GM20431 (cell line): ENCODE measurements at regions not wholly inside any gene's neighbourhood (a gene's known extent, or its start where the extent isn't known, plus 50 kb on each side); places are given as distances from the start of the nearest gene placed in this dataset.
"Not testable (repeated sequence)": the region's sequence is repeated elsewhere in the genome, so short reads cannot be mapped to it uniquely, and the experiment has no call there.

Experiments used
- in situ Hi-C: fragments of 300-500 bp; cut with MseI, MboI; formaldehyde crosslinking; loops from one replicate; pipeline ENCODE4 v1.15.0; 2020; ENCODE audit warnings: low sequenced_read_pairs; ENCODE audit not compliant: unreplicated experiment

GRCh38 chr13:95387733-95388207 lies 86.5 kb upstream of the ABCC4 start:
- in situ Hi-C loops: loop anchor here (10.0 kb wide), 1 partner anchor 193 kb away; no protein-coding TSS in a partner anchor

DNA sequence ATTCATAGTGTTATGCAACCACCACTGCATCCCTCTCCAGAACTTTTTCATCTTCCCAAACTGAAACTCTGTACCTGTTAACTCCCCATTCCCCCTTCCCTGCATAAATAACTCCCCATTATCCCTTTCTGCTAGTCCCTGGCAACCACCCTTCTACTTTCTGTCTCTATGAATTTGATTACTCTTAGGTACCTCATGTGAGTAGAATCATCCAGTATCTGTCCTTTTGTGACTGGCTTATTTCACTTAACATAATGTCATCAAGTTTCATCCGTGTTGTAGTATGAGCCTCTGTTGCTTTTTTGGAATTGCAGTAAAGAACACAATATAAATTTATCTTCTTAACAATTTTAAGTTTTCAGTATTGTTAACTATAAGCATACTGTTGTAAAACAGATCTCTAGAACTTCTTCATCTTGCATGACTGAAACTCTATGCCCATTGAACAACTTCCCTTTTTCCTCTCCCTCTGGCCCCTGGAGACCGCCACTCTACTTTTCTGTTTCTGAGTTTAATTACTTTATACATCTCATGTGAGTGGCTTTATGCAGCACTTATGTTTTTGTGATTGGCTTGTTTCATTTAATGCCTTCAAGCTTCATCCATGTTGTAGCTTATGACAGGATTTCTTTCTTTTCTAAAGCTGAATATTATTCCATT lies 87.3 kb upstream of the ABCC4 start:
- in situ Hi-C loops: loop anchor here (10.0 kb wide), 1 partner anchor 194 kb away; no protein-coding TSS in a partner anchor

GRCh38 chr13:95391362-95391761 lies 90.1 kb upstream of the ABCC4 start:
- in situ Hi-C loops: no loop called here

DNA sequence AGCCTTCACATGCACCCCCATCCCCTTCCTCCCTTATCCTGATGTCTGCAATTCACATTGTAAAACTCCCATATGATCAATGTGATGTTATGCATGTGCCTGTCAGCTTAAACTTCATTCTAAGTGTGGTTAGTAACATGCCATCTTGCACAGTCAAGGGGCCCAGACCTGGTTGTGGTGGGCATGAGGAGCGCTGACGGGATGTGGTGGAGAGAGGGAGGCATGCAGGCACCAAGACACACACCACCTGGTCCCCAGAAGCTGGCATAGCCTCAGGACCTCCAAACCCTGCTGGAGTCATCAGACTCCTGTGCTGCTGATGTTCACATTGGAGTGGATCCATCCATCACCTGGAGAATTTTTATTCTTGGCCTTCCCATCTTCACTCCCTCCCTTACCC lies 90.5 kb upstream of the ABCC4 start:
- in situ Hi-C loops: no loop called here

- in situ Hi-C loops: no loop called here
Observed at GRCh38 chr13:95392597-95392996, 91.3 kb upstream of the ABCC4 start.

DNA sequence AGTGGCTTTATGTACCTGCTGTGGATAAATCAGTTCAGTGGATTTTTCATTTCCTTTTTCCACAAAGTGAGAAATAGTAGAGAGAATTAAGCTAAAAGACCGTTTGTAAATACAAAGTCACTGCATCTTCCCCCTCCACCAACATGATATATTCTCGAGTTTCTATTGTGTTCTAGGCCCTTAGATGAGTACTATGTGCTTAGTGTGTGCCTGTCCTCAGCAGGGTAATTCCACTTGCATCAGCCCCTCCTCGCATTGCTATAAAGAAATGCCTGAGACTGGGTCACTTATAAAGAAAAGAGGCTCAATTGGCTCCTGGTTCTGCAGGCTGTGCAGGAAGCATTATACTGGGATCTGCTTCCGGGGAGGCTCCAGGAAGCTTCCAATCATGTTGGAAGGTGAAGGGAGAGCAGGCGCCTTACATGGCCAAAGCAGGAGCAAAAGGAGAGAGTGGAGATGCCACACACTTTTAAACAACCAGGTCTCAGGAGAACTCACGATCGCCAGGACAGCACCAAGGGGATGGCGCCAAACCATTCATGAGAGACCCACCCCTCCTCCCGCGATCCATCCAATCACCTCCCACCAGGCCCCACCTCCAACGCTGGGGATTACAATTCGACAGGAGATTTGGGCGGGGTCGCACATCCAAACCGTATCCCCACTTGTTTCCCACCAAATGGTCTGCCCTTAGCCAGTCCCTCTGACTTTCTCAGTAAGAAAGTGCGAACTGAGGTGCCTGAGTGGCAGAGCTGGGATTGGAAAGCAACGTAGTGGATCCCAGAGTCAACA lies 102.3 kb upstream of the ABCC4 start:
- in situ Hi-C loops: loop anchor here (25.0 kb wide), 1 partner anchor 741 kb away; no protein-coding TSS in a partner anchor

- in situ Hi-C loops: loop anchor here (25.0 kb wide), 1 partner anchor 742 kb away; no protein-coding TSS in a partner anchor
Observed at GRCh38 chr13:95404141-95404882, 103.1 kb upstream of the ABCC4 start.

DNA sequence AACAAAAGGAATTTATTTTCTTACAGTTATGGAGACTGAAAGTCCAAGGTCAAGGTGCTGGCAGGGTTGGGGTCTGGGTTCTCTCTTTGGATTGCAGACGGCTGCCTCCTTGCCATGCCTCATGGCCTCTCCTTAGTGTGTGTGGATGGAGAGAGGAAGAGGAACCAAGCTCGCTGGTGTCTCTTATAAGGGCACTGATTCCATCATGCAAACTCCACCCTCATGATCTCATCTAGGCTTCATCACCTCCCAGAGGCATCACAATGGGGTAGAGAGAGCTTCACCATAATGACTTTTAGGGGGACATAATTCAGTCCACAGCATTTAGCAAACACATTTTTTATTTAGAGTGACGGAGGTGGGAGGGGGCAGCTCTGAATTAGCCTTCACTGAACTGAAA lies 104.9 kb upstream of the ABCC4 start:
- in situ Hi-C loops: loop anchor here (25.0 kb wide), 1 partner anchor 744 kb away; no protein-coding TSS in a partner anchor

- in situ Hi-C loops: loop anchor here (25.0 kb wide), 1 partner anchor 749 kb away; no protein-coding TSS in a partner anchor
Observed at GRCh38 chr13:95411428-95412040, 110.3 kb upstream of the ABCC4 start.

DNA sequence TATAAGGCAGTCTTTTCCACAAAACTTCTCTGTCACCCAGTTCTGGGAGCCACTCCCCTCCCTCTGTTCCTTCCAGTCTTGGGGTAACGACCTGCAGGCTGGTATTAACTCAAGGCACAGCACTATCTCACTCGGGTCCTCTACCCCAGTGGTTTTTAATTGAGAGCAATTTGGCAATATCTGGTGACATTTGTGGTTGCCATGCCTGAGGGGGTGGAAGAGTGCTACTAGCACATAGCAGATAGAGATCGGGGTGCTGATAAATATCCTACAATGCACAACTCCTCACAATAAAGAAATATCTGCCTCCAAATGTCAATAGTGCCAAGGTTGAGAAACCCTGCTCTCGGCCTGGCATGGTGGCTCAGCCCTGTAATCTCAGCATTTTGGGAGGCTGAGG lies 117.7 kb upstream of the ABCC4 start:
- in situ Hi-C loops: loop anchor here (25.0 kb wide), 1 partner anchor 757 kb away; no protein-coding TSS in a partner anchor

DNA sequence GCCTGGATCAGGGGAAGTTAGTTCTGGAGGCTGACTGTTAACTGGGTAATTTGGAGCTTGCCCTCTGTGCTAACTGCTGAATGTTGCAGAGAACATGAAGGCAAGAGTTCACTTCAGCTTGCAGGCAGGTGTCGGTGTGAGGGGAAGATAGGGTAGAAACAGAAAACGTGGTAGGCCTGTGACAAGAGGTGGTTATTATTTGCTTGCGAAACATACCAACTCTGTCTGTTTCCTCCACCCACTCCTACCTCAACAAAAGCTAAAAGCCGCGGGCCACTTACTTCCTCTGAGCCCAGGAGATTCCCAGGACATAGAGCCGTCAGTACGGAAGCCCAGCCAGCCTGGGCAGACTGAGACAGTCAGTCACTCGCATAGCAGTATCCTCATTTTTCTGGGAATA lies 119.2 kb upstream of the ABCC4 start:
- in situ Hi-C loops: loop anchor here (25.0 kb wide), 1 partner anchor 758 kb away; no protein-coding TSS in a partner anchor

DNA sequence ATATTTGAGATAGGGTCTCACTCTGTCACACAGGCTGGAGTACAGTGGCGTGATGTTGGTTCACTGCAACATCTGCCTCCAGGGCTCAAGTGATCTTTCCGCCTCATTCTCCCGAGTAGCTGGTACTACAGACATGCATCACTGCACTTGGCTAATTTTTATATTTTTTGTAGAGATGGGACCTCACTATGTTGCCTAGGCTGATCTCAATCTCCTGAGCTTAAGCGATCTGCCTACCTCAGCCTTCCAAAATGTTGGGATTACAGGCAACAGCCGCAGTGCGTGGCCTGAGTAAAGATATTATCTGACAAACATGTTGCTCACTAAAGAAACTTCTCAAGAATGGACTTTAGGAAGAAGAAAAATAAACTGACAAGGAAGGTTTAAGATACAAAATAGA lies 125.4 kb upstream of the ABCC4 start:
- in situ Hi-C loops: no loop called here

- in situ Hi-C loops: not testable (repeated sequence)
Observed at GRCh38 chr13:95430525-95430924, 122.0 kb upstream of the CLDN10 start.

DNA sequence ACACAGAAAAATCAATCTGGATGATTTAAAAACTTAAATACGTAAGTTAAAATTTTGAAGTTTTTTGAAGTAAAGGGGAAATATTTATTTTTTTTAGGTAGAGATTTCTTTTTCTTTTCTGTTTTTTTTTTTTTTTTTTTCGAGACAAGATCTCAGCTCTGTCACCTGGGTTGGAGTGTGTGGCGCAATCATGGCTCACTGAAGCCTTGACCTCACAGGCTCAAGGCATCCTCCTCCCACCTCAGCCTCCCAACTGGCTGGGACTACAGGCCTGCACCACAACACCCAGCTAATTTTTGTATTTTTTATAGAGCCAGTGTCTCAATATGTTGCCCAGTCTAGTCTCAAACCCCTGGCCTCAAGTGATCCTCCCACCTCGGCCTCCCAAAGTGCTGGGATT lies 120.4 kb upstream of the CLDN10 start:
- in situ Hi-C loops: no loop called here

DNA sequence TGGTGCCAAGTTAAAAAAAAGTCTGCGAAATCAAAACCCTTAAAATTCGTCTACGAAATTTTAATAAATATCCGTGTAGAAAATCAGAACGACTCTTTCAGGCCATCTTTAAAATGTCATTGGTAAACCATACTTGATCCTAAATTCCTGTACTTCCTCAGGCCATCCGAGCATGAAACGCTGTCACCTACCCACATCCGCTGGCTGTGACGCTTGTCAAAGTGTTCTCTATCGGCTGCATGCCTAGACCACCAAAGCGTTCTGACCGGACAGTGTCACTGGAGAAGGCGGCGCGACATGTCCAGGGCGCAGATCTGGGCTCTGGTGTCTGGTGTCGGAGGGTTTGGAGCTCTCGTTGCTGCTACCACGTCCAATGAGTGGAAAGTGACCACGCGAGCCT lies 119.0 kb upstream of the CLDN10 start:
- in situ Hi-C loops: no loop called here

DNA sequence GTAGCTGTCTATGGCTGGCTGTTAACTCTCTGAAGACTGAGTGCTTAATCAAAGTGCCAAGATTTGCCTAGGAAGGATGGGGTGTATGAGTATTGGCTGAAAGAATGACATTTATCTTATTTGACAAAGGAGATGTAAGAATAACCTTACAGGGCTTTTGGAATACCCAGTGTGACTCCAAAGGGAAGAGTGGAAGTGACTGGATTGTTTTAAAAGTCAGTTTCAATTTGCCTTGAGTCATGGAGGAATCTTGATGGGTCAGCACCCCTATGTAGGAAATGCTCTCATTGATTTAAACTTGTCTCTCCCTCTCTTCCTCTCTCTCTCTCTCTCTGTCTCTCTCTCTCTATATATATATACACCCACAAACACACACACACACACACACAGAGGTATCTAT lies 118.4 kb upstream of the CLDN10 start:
- in situ Hi-C loops: no loop called here

GRCh38 chr13:95437561-95437960 lies 115.0 kb upstream of the CLDN10 start:
- in situ Hi-C loops: no loop called here

- in situ Hi-C loops: no loop called here
Observed at GRCh38 chr13:95438297-95438696, 114.2 kb upstream of the CLDN10 start.

DNA sequence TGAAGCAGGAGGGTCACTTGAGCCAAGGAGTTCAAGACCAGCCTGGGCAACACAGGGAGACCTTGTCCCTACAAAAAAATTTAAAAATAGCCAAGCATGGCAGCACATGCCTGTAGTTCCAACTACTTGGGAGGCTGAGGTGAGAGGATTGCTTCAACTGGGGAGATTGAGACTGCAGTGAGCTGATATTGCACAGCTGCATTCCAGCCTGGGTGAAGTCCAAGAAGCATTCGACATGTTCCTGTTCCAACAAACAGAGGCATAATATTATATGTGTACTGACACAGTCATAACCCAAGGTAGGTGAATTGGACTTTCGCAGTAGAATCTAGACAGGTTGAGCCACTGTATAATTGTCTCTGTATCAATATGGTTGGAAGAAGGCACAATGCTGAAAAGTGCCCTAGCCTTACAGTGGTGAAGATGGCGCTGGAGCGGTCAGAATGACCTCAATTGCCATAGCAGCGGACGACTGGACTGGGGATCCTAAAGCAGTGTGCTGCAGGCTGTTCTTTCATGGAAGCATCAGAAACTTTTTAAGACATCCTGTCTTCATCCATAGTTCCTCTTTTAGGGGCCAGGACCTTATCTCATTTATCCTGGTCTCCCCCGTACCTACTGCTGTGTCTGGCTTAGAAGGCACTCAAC lies 112.0 kb upstream of the CLDN10 start:
- in situ Hi-C loops: no loop called here
